Parathyroid adenoma (tissue), 2 donors: ENCODE measurements at regions not wholly inside any gene's neighbourhood (a gene's known extent, or its start where the extent isn't known, plus 50 kb on each side); places are given as distances from the start of the nearest gene placed in this dataset.

Experiments used
- H2AFZ ChIP-seq: fragments of 300-600 bp; sonication (generic); one replicate; pipeline ENCODE4 v1.7.0; 2017; ENCODE audit warnings: antibody characterized with exemption, mild to moderate bottlenecking
- H3K27ac ChIP-seq: fragments of 300-600 bp; sonication (generic); one replicate; pipeline ENCODE4 v1.7.0; 2017
- H3K27me3 ChIP-seq: fragments of 300-600 bp; sonication (generic); one replicate; pipeline ENCODE4 v1.7.0; 2017; ENCODE audit warnings: low read length; ENCODE audit not compliant: control insufficient read depth, insufficient read depth
- H3K36me3 ChIP-seq: fragments of 300-600 bp; sonication (generic); one replicate; pipeline ENCODE4 v1.7.0; 2017; ENCODE audit warnings: low read length; ENCODE audit not compliant: control insufficient read depth, insufficient read depth
- H3K4me1 ChIP-seq: fragments of 300-600 bp; sonication (generic); one replicate; pipeline ENCODE4 v1.7.0; 2017; ENCODE audit warnings: control low read depth
- H3K4me2 ChIP-seq: fragments of 300-600 bp; sonication (generic); one replicate; pipeline ENCODE4 v1.7.0; 2017; ENCODE audit warnings: low read length
- H3K4me3 ChIP-seq: fragments of 300-600 bp; sonication (generic); one replicate; pipeline ENCODE4 v1.7.0; 2017; ENCODE audit warnings: low read depth, low read length
- H3K79me2 ChIP-seq: fragments of 300-600 bp; sonication (generic); one replicate; pipeline ENCODE4 v1.7.0; 2017; ENCODE audit warnings: control low read depth
- H3K9ac ChIP-seq: fragments of 300-600 bp; sonication (generic); one replicate; pipeline ENCODE4 v1.7.0; 2017; ENCODE audit warnings: mild to moderate bottlenecking
- H3K9me3 ChIP-seq: fragments of 300-600 bp; sonication (generic); one replicate; pipeline ENCODE4 v1.7.0; 2017; ENCODE audit warnings: low read length; ENCODE audit not compliant: control insufficient read depth
- CTCF ChIP-seq: fragments of 300-600 bp; sonication (generic); IDR thresholded peaks from one replicate; pipeline ENCODE4 v1.7.0; 2017; ENCODE audit warnings: antibody characterized with exemption, mild to moderate bottlenecking
- donor health status: primary hyperparathyroidism.

GRCh38 chr5:176728831-176729251 is 81.5 kb upstream of the UNC5A start:
- Histone ChIP-seq H2AFZ (no peak overlapping the region), H3K4me3 (no peak overlapping the region), H3K4me2 (no peak overlapping the region), H3K9ac (no peak overlapping the region), H3K27ac (no peak overlapping the region), H3K36me3 (no peaks in the 10 kb centered on the region), H3K79me2 (no peaks in the 10 kb centered on the region), H3K9me3 (no peaks in the 10 kb centered on the region), H3K4me1 (peaks cover 2% of the 10 kb centered on the region), H3K27me3 (no peaks in the 10 kb centered on the region)
- TF ChIP-seq CTCF, result no peak

DNA sequence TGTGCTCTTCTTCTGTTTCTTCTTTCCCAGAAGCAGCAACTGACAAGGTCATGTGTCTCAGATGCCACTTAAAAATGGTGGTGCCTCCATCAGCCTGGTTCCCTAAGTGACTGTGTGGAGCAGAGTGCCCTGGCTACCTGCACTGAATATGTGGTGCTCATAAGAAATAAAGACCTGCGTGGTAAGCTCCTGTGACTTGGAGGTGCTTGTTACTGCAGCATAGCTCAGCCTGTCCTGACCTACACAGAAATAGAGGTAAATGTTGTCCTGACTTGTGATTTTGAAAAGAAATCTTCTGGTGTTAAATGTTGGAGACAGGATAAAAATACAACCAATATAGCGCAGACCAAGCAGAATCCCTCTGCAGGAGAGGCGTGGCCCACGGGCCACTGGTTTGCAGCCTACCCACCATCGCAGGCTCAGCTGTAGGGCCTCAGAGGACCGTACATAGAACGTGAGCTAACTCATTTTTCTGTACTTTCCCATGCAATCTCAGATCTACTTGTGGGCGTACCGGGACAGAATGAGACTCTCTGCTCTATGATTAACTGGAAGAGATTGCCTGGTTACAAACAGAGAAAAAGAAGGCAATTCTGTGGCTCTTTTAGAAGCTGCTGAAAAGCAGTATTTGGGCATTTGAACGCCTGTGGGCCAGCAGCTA is 79.4 kb upstream of the UNC5A start:
- TF ChIP-seq CTCF, result no peak

DNA sequence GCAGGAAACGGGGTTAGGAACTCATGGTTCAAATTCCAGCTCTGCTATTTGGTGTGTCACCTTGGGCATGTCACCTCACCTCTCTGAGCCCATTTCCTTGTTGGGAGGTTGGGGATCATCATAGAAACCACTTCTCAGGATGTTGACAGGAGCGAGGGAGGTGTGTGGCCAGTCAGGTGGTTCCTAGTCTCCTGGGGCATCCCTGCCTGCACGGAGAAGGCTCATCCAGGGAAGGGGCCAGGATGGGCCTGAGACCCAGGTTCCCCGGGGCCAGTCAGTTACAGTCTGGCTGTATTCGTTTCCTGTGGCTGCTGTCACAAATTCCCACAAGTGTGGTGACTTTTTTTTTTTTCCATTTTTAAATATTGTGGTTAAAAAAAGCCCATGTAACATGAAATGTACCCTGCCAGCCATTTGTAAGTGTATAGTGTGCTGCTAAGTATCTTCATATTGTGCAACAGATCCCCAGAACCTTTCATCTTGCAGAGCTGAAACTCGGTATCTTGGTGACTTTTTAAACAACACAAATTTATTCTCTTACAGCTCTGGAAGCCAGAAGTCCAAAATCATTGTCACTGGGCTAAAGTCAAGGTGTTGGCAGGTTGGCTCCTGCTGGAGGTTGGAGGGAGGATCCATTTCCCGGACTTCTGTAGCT is 78.7 kb upstream of the UNC5A start:
- no peaks in the 10 kb centered on the region for H3K36me3 ChIP-seq
- H3K4me3 ChIP-seq, result no peak overlapping the region
- no peaks in the 10 kb centered on the region for H3K9me3 ChIP-seq
- no peaks in the 10 kb centered on the region for H3K4me1 ChIP-seq
- no peak for TF ChIP-seq CTCF
- no peaks in the 10 kb centered on the region for H3K79me2 ChIP-seq
- no peak overlapping the region for H3K9ac ChIP-seq
- H3K27ac ChIP-seq, result no peak overlapping the region
- no peak overlapping the region for H3K4me2 ChIP-seq
- H2AFZ ChIP-seq, result no peak overlapping the region
- H3K27me3 ChIP-seq, result no peaks in the 10 kb centered on the region

More for the DNA sequence above, 79.4 kb upstream of the UNC5A start:
- H3K27me3 ChIP-seq, result no peaks in the 10 kb centered on the region
- H3K4me3 ChIP-seq, result no peak overlapping the region
- H3K79me2 ChIP-seq, result no peaks in the 10 kb centered on the region
- no peaks in the 10 kb centered on the region for H3K36me3 ChIP-seq
- H3K4me1 ChIP-seq, result no peaks in the 10 kb centered on the region
- H2AFZ ChIP-seq, result no peak overlapping the region
- no peak overlapping the region for H3K27ac ChIP-seq
- no peaks in the 10 kb centered on the region for H3K9me3 ChIP-seq
- H3K9ac ChIP-seq, result no peak overlapping the region
- H3K4me2 ChIP-seq, result no peak overlapping the region

DNA sequence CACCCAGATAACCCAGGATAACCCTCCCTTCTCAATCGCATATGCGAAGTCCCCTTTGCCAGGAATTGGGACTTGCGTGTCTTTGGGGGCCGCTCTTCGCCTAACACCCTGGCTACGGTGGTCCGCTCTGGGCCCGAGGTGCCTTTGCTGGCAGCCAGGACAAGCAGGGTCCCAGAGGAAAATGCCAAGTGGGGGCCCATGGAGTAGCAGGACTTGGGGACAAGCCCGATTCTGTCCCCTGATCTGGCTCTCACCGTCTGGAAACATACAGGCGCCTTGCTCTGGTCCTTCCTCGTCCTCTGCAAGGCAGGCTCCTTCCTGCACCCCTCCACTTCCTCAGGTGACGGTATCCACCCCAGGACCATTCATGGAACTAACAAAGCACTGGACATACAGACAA is 78.1 kb upstream of the UNC5A start:
- Histone ChIP-seq H3K36me3 (no peaks in the 10 kb centered on the region), H3K9me3 (no peaks in the 10 kb centered on the region), H3K4me2 (no peak overlapping the region), H3K27ac (no peak overlapping the region), H2AFZ (no peak overlapping the region), H3K79me2 (no peaks in the 10 kb centered on the region), H3K27me3 (no peaks in the 10 kb centered on the region), H3K4me1 (no peaks in the 10 kb centered on the region), H3K9ac (no peak overlapping the region), H3K4me3 (no peak overlapping the region)
- TF ChIP-seq CTCF, result no peak
